ENCODE measurements at regions not wholly inside any gene's neighbourhood (a gene's known extent, or its start where the extent isn't known, plus 50 kb on each side); places are given as distances from the start of the nearest gene placed in this dataset.

GRCh38 chr5:5643481-5643880 lies 221.0 kb downstream of the ICE1 start:
- H3K4me3 ChIP-seq (ENCODE audit: low read length in 3 of 3), result no peak overlapping the region
- no peaks in the 10 kb centered on the region for H3K4me1 ChIP-seq (ENCODE audit: control insufficient read depth in 2 of 3, insufficient read depth in 2 of 3, low read depth in 1 of 3, low read length in 3 of 3)
- H3K36me3 ChIP-seq (ENCODE audit: control insufficient read depth in 2 of 3, insufficient read depth in 3 of 3, low read length in 3 of 3), result no peaks in the 10 kb centered on the region
- no peak for DNase-seq
- intact Hi-C loops (cut with DNase I), result no loop called here
- FAIRE-seq, result no peak
- no peaks in the 10 kb centered on the region for H3K27me3 ChIP-seq (ENCODE audit: control insufficient read depth, insufficient read depth, low read length)
- no peak overlapping the region for H3K27ac ChIP-seq (ENCODE audit: low read depth in 2 of 2, low read length in 2 of 2)
- H3K9me3 ChIP-seq (ENCODE audit: control insufficient read depth in 2 of 3, insufficient read depth in 1 of 3, low read length in 3 of 3), result no peaks in the 10 kb centered on the region
- H3K9ac ChIP-seq (ENCODE audit: low read length in 3 of 3), result no peak overlapping the region
- TF ChIP-seq CTCF (IDR thresholded peaks at IDR 0.05; ENCODE audit: borderline replicate concordance, extremely low read depth, insufficient read depth), result no peak

DNA sequence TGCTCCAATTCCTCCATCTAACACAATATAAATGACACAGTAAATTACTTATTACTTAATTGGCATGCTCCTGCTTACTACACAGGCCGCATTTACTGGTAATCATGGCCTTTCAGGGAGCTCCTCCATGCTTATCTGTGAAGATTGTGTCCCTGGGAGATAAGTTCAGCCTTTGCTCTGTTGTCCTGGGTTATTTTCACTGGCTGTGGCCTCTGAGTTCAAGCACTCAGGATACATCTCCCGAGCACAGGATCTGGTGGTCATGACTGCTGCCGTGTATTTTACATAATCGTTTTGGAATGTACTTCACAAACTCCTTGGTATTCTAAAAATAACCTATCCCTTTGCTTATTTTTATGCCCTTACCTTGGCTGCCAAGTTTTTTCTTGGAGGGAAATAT lies 215.7 kb downstream of the ICE1 start:
- FAIRE-seq (no peak), DNase-seq (peak in 1 of 5 donors; percentile 9)
- no peak for TF ChIP-seq CTCF (IDR thresholded peaks at IDR 0.05; ENCODE audit: borderline replicate concordance, extremely low read depth, insufficient read depth)
- intact Hi-C loops (cut with DNase I), result no loop called here
- no peaks in the 10 kb centered on the region for H3K27me3 ChIP-seq (ENCODE audit: control insufficient read depth, insufficient read depth, low read length)
- H3K27ac ChIP-seq (ENCODE audit: low read depth in 2 of 2, low read length in 2 of 2), result no peak overlapping the region
- no peaks in the 10 kb centered on the region for H3K36me3 ChIP-seq (ENCODE audit: control insufficient read depth in 2 of 3, insufficient read depth in 3 of 3, low read length in 3 of 3)
- H3K4me3 ChIP-seq (ENCODE audit: low read length in 3 of 3), result no peak overlapping the region
- H3K9me3 ChIP-seq (ENCODE audit: control insufficient read depth in 2 of 3, insufficient read depth in 1 of 3, low read length in 3 of 3), result no peaks in the 10 kb centered on the region
- no peaks in the 10 kb centered on the region for H3K4me1 ChIP-seq (ENCODE audit: control insufficient read depth in 2 of 3, insufficient read depth in 2 of 3, low read depth in 1 of 3, low read length in 3 of 3)
- H3K9ac ChIP-seq (ENCODE audit: low read length in 3 of 3), result no peak overlapping the region

- Histone ChIP-seq H3K27ac (ENCODE audit: low read depth in 2 of 2, low read length in 2 of 2) (no peak overlapping the region), H3K27me3 (ENCODE audit: control insufficient read depth, insufficient read depth, low read length) (no peaks in the 10 kb centered on the region), H3K36me3 (ENCODE audit: control insufficient read depth in 2 of 3, insufficient read depth in 3 of 3, low read length in 3 of 3) (no peaks in the 10 kb centered on the region), H3K9me3 (ENCODE audit: control insufficient read depth in 2 of 3, insufficient read depth in 1 of 3, low read length in 3 of 3) (no peaks in the 10 kb centered on the region), H3K9ac (ENCODE audit: low read length in 3 of 3) (no peak overlapping the region), H3K4me3 (ENCODE audit: low read length in 3 of 3) (no peak overlapping the region), H3K4me1 (ENCODE audit: control insufficient read depth in 2 of 3, insufficient read depth in 2 of 3, low read depth in 1 of 3, low read length in 3 of 3) (no peaks in the 10 kb centered on the region)
- no peak for FAIRE-seq
- TF ChIP-seq CTCF (IDR thresholded peaks at IDR 0.05; ENCODE audit: borderline replicate concordance, extremely low read depth, insufficient read depth), result no peak
- intact Hi-C loops (cut with DNase I), result no loop called here
- DNase-seq, result no peak
Measured at GRCh38 chr5:5637173-5637572, 214.7 kb downstream of the ICE1 start.

DNA sequence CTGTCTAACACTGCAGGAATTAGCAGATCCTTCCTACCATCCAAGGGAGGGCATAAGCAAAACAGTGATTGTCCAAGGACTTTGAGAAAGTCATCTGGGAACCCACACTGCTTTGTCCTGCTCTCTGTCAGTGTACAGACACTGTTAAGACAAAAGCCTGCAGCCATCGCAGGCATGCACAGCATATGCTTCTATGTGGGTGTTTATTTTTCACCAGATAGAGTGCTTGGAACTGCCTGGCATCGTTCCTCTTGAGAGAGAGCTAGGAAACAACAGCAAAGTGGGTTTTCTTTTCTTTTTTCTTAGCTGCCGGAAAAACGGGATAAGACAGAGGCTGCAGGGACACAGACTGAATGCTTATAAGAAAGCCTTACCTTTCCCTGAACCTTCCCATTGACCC lies 212.3 kb downstream of the ICE1 start:
- Histone ChIP-seq H3K4me1 (ENCODE audit: control insufficient read depth in 2 of 3, insufficient read depth in 2 of 3, low read depth in 1 of 3, low read length in 3 of 3) (no peaks in the 10 kb centered on the region), H3K36me3 (ENCODE audit: control insufficient read depth in 2 of 3, insufficient read depth in 3 of 3, low read length in 3 of 3) (no peaks in the 10 kb centered on the region), H3K27ac (ENCODE audit: low read depth in 2 of 2, low read length in 2 of 2) (no peak overlapping the region), H3K27me3 (ENCODE audit: control insufficient read depth, insufficient read depth, low read length) (no peaks in the 10 kb centered on the region), H3K9me3 (ENCODE audit: control insufficient read depth in 2 of 3, insufficient read depth in 1 of 3, low read length in 3 of 3) (no peaks in the 10 kb centered on the region), H3K4me3 (ENCODE audit: low read length in 3 of 3) (no peak overlapping the region), H3K9ac (ENCODE audit: low read length in 3 of 3) (no peak overlapping the region)
- FAIRE-seq (no peak), DNase-seq (no peak)
- intact Hi-C loops (cut with DNase I), result no loop called here
- TF ChIP-seq CTCF (IDR thresholded peaks at IDR 0.05; ENCODE audit: borderline replicate concordance, extremely low read depth, insufficient read depth), result no peak
